ENCODE measurements at regions not wholly inside any gene's neighbourhood (a gene's known extent, or its start where the extent isn't known, plus 50 kb on each side); places are given as distances from the start of the nearest gene placed in this dataset.
"Not testable (repeated sequence)": the region's sequence is repeated elsewhere in the genome, so short reads cannot be mapped to it uniquely, and the experiment has no call there.

DNA sequence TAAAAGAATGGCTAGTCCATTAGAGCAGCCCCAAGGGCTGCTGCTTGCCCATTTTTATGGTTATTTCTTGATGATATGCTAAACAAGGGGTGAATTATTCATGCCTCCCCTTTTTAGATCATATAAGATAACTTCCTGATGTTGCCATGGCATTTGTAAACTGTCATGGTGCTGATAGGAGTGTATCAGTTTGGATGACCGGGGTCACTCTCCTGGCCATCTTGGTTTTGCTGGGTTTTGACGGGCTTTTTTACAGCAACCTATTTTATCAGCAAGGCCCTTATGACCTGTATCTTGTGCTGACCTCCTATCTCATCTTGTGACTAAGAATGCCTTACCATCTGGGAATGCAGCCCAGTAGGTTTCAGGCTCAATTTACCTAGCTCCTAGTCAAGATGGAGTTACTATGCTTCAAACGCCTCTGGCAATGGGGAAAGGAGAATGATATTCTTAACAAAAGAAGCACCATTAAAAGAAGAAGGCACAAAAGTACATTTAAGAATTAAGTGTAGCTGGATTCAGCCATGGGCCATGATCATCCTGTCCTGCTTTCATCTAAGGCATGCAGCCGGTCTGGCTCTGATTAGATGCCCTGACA is 1156.0 kb downstream of the PCDH9 start:
- H3K79me1 ChIP-seq (ENCODE audit: insufficient read depth, low read depth, low read length, poor library complexity, severe bottlenecking): no peaks in the 10 kb centered on the region
- no peak overlapping the region for H3K23ac ChIP-seq (ENCODE audit: insufficient read length, low read depth, low read length)
- peaks cover 0 to 4% of the 10 kb centered on the region in 2 experiments; a peak in 2 of 4 replicates for H3K4me1 Mint-ChIP-seq
- H3K14ac ChIP-seq (ENCODE audit: insufficient read depth, low read length): no peak overlapping the region
- no peak overlapping the region for H4K91ac ChIP-seq (ENCODE audit: insufficient read length, low read depth, low read length)
- H2BK120ac ChIP-seq (ENCODE audit: low read depth, low read length, poor library complexity, severe bottlenecking): no peak overlapping the region
- no peak overlapping the region for H3K56ac ChIP-seq (ENCODE audit: insufficient read length, low read depth, low read length)
- H3K27me3 Mint-ChIP-seq (ENCODE audit: low read depth): no peaks in the 10 kb centered on the region
- no peak overlapping the region for H2BK12ac ChIP-seq (ENCODE audit: insufficient read length, low read depth, low read length)
- no peak overlapping the region for H3K27ac Mint-ChIP-seq
- no peaks in the 10 kb centered on the region; a peak in 1 of 7 replicates for H3K36me3 Mint-ChIP-seq (ENCODE audit: insufficient read depth in 1 of 3, low read depth in 3 of 3)
- no peak overlapping the region for H2AK5ac ChIP-seq (ENCODE audit: insufficient read length, low read length)
- H3K23me2 ChIP-seq (ENCODE audit: insufficient read length, low read depth, low read length, poor library complexity, severe bottlenecking): no peaks in the 10 kb centered on the region
- H2BK15ac ChIP-seq (ENCODE audit: low read depth, low read length): no peak overlapping the region
- H3T11ph ChIP-seq (ENCODE audit: low read length): no peak overlapping the region
- no peak overlapping the region for H3K27ac ChIP-seq (ENCODE audit: insufficient read length, low read depth, low read length)
- H3K18ac ChIP-seq (ENCODE audit: insufficient read length, low read depth, low read length): no peak overlapping the region
- no peak for DNase-seq
- TF ChIP-seq, protein P1, sequence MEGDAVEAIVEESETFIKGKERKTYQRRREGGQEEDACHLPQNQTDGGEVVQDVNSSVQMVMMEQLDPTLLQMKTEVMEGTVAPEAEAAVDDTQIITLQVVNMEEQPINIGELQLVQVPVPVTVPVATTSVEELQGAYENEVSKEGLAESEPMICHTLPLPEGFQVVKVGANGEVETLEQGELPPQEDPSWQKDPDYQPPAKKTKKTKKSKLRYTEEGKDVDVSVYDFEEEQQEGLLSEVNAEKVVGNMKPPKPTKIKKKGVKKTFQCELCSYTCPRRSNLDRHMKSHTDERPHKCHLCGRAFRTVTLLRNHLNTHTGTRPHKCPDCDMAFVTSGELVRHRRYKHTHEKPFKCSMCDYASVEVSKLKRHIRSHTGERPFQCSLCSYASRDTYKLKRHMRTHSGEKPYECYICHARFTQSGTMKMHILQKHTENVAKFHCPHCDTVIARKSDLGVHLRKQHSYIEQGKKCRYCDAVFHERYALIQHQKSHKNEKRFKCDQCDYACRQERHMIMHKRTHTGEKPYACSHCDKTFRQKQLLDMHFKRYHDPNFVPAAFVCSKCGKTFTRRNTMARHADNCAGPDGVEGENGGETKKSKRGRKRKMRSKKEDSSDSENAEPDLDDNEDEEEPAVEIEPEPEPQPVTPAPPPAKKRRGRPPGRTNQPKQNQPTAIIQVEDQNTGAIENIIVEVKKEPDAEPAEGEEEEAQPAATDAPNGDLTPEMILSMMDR (conservative IDR thresholded peaks at IDR 0.05): no peak
- H4K20me1 ChIP-seq (ENCODE audit: control insufficient read depth, insufficient read depth, insufficient read length): no peaks in the 10 kb centered on the region
- H2BK5ac ChIP-seq (ENCODE audit: insufficient read length, low read length): no peak overlapping the region
- H3K9ac ChIP-seq (ENCODE audit: extremely low read depth, insufficient read length, low read length): no peak overlapping the region
- peaks cover 3% of the 10 kb centered on the region; the same call in 1 of the 2 replicates for H3K4me1 ChIP-seq (ENCODE audit: insufficient read depth, low read length)
- H2BK20ac ChIP-seq (ENCODE audit: low read depth, low read length, poor library complexity, severe bottlenecking): no peak overlapping the region
- H3K9me3 Mint-ChIP-seq: no peaks in the 10 kb centered on the region
- no peaks in the 10 kb centered on the region for H3K9me3 ChIP-seq (ENCODE audit: control insufficient read depth, low read depth, low read length)
- H3K4me3 Mint-ChIP-seq: no peak overlapping the region
- H3K4ac ChIP-seq (ENCODE audit: low read depth, low read length): no peak overlapping the region
- no peaks in the 10 kb centered on the region for H3K27me3 ChIP-seq (ENCODE audit: insufficient read depth, low read length)
- H2AFZ ChIP-seq (ENCODE audit: low read length): no peak overlapping the region
- no peak overlapping the region for H4K5ac ChIP-seq (ENCODE audit: insufficient read length, low read depth, low read length)
- WGBS (ENCODE audit: extremely low coverage, insufficient read length, low lambda C conversion rate): no CpG with 5 or more reads among the region's 4 CpGs
- H3K79me2 ChIP-seq (ENCODE audit: insufficient read depth, low read length): no peaks in the 10 kb centered on the region
- no peak overlapping the region for H3K4me2 ChIP-seq (ENCODE audit: insufficient read depth, insufficient read length, low read length)
- no peak overlapping the region for H4K8ac ChIP-seq (replicated peaks; ENCODE audit: insufficient read length, low read depth, low read length)

DNA sequence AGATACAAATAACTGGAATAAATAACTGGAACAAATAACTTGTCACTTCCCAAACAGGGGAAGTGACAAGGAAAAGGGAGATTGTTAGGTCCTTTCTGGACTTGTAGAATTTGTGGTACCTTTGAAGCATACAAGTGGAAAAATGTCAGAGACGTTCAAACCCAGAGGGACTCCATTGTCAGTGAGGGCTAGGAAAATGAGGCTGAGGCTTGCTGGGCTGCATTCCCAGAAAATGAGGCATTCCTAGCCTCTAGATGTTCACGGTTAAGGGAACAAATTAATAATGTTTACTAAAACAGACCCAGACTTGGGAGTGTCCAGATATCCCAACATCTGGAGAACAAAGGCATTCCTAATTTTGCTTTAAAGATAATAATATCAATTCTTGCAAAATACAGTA is 1158.0 kb downstream of the PCDH9 start:
- H3K27ac ChIP-seq (ENCODE audit: insufficient read length, low read depth, low read length); H3K9me3 Mint-ChIP-seq; H2BK12ac ChIP-seq (ENCODE audit: insufficient read length, low read depth, low read length); H4K91ac ChIP-seq (ENCODE audit: insufficient read length, low read depth, low read length); H3K56ac ChIP-seq (ENCODE audit: insufficient read length, low read depth, low read length); H2BK15ac ChIP-seq (ENCODE audit: low read depth, low read length); H3K4ac ChIP-seq (ENCODE audit: low read depth, low read length); H3K9me3 ChIP-seq (ENCODE audit: control insufficient read depth, low read depth, low read length); H3K4me1 ChIP-seq (ENCODE audit: insufficient read depth, low read length); H3K18ac ChIP-seq (ENCODE audit: insufficient read length, low read depth, low read length); H3K23ac ChIP-seq (ENCODE audit: insufficient read length, low read depth, low read length); H3T11ph ChIP-seq (ENCODE audit: low read length); H3K14ac ChIP-seq (ENCODE audit: insufficient read depth, low read length); H3K9ac ChIP-seq (ENCODE audit: extremely low read depth, insufficient read length, low read length); H2AK5ac ChIP-seq (ENCODE audit: insufficient read length, low read length); H3K27ac Mint-ChIP-seq; H3K27me3 Mint-ChIP-seq (ENCODE audit: low read depth); H4K5ac ChIP-seq (ENCODE audit: insufficient read length, low read depth, low read length); H4K20me1 ChIP-seq (ENCODE audit: control insufficient read depth, insufficient read depth, insufficient read length); H2BK120ac ChIP-seq (ENCODE audit: low read depth, low read length, poor library complexity, severe bottlenecking); H2BK5ac ChIP-seq (ENCODE audit: insufficient read length, low read length); H2AFZ ChIP-seq (ENCODE audit: low read length); DNase-seq; H3K23me2 ChIP-seq (ENCODE audit: insufficient read length, low read depth, low read length, poor library complexity, severe bottlenecking); H2BK20ac ChIP-seq (ENCODE audit: low read depth, low read length, poor library complexity, severe bottlenecking); H3K4me1 Mint-ChIP-seq; H3K79me2 ChIP-seq (ENCODE audit: insufficient read depth, low read length); H3K27me3 ChIP-seq (ENCODE audit: insufficient read depth, low read length); H3K4me3 Mint-ChIP-seq; H3K79me1 ChIP-seq (ENCODE audit: insufficient read depth, low read depth, low read length, poor library complexity, severe bottlenecking); H3K36me3 Mint-ChIP-seq (ENCODE audit: insufficient read depth in 1 of 3, low read depth in 3 of 3); H3K4me2 ChIP-seq (ENCODE audit: insufficient read depth, insufficient read length, low read length); H4K8ac ChIP-seq (replicated peaks; ENCODE audit: insufficient read length, low read depth, low read length): not testable (repeated sequence)
- WGBS (ENCODE audit: extremely low coverage, insufficient read length, low lambda C conversion rate): no CpG with 5 or more reads among the region's 2 CpGs
